Activated naive CD4-positive, alpha-beta T cell treated with anti-CD3 and anti-CD28 coated beads, Interleukin-2, amount 10 ng/mL, durations not matched to agents 7 days and 5 days (primary cell): ENCODE measurements at regions not wholly inside any gene's neighbourhood (a gene's known extent, or its start where the extent isn't known, plus 50 kb on each side); places are given as distances from the start of the nearest gene placed in this dataset.

ENCODE experiments used
- CTCF ChIA-PET: fragments of 350-600 bp; sonication (Branson Sonifier 250); formaldehyde crosslinking; loops from one replicate; lab custom pipeline; 2021; ENCODE audit warnings: antibody characterized with exemption; lab: Charles Lee
- DNase-seq: peaks from one replicate; pipeline ENCODE4 v3.0.0-alpha.2; 2020
- H3K27ac Mint-ChIP-seq: one replicate; pipeline ENCODE4 v1.8.0; 2021; ENCODE audit warnings: mild to moderate bottlenecking, moderate library complexity, mixed read lengths
- H3K27me3 Mint-ChIP-seq: one replicate; pipeline ENCODE4 v1.8.0; 2021; ENCODE audit warnings: mild to moderate bottlenecking, mixed read lengths
- H3K36me3 Mint-ChIP-seq: one replicate; pipeline ENCODE4 v1.8.0; 2021; ENCODE audit warnings: mixed read lengths
- H3K4me1 Mint-ChIP-seq: one replicate; pipeline ENCODE4 v1.8.0; 2021; ENCODE audit warnings: mixed read lengths
- H3K4me3 Mint-ChIP-seq: one replicate; pipeline ENCODE4 v1.8.0; 2021; ENCODE audit warnings: mild to moderate bottlenecking, moderate library complexity, mixed read lengths
- H3K9me3 Mint-ChIP-seq: one replicate; pipeline ENCODE4 v1.8.0; 2021; ENCODE audit warnings: mixed read lengths

DNA sequence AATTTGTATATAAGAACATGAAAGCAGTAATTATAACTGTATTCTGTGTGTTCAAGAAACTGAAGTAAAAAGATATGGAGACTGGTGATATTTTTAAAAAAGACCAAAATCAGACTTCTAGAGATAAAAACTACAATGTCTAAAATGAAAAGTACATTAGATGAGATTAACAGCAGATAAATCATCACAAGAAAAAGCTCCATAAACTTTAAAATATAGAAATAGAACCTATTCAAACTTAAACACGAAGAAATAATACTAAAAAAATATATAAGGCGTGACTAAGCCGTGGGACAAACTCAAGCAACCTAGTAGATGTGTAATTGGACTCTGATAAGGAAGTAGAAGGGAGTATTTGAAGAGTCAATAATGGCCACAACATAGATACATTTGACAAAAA is 189.1 kb upstream of the ZMIZ1 start:
- Mint-ChIP-seq H3K27me3 (peaks cover 5% of the 10 kb centered on the region), H3K9me3 (peaks cover 5% of the 10 kb centered on the region), H3K27ac (no peak overlapping the region), H3K36me3 (no peaks in the 10 kb centered on the region), H3K4me3 (no peak overlapping the region), H3K4me1 (no peaks in the 10 kb centered on the region)
- DNase-seq, result no peak
- CTCF ChIA-PET, result no interaction called here

DNA sequence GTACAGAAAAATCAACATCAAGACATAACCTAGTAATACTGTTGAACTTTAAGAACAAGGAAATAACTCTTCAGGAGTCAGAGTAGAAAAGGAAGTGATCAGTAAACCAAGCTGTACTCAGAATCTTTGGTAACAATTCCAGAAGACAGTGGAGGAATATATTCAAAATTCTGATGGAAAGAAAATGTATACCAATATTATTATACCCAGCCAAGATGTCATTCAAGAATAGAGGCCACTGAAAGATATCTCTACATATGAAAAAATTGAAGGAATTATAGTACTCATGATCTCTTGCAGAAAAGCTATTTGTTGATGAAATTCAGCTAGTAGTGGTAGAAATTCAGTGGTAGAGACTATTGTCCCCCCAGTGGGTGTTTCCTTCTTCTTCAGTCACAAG is 182.6 kb upstream of the ZMIZ1 start:
- Mint-ChIP-seq H3K27me3 (peaks cover 9% of the 10 kb centered on the region), H3K27ac (no peak overlapping the region), H3K4me3 (no peak overlapping the region), H3K9me3 (peaks cover 7% of the 10 kb centered on the region), H3K36me3 (no peaks in the 10 kb centered on the region), H3K4me1 (no peaks in the 10 kb centered on the region)
- no peak for DNase-seq
- CTCF ChIA-PET, result no interaction called here

DNA sequence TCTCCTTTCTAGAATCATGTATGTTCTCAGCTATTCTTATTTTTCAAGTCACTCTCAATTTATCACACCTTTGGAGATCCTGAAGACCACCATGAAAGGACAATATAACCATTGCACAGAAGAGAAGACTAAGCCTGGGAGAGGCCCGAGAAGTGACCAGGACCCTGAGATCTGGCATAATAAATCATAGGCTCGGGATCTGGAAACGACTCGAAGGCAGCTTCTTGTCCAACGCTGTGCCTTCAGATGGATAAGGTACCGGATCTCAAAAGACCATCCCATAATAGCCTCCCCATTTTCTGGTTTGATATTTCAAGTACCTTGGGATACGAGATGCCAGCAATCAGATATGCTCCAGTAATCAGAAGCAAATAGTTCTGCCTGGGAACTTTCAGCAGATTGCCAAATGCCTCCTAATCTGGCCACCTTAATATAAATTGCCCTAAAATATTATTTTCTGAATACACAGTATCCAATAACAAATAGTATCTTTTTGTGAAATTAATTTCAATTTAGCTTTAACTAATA is 179.2 kb upstream of the ZMIZ1 start:
- H3K27ac Mint-ChIP-seq, result no peak overlapping the region
- H3K9me3 Mint-ChIP-seq, result peaks cover 7% of the 10 kb centered on the region
- no peak overlapping the region for H3K4me3 Mint-ChIP-seq
- DNase-seq, result no peak
- H3K36me3 Mint-ChIP-seq, result no peaks in the 10 kb centered on the region
- H3K27me3 Mint-ChIP-seq, result peaks cover 17% of the 10 kb centered on the region
- H3K4me1 Mint-ChIP-seq, result no peaks in the 10 kb centered on the region
- CTCF ChIA-PET, result no interaction called here

DNA sequence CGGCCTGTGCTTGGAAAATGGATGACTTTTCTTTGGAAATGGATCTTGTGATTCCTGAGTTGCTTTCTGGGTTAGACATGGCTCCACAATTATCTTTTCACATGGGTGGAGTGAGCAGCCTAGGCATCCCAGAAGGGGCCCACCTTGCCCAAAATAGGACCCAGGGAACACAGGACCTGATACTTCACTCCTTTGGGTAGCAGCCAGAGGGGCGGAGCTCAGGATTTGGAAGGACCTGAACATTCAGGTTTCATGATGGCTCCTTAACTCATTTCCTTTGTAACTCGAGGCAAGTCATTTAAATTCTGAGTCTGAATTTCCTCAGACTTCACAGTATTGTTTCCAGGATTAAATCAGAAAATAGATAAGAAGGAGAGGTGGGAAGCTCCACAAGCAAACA is 178.3 kb upstream of the ZMIZ1 start:
- no peak overlapping the region for H3K27ac Mint-ChIP-seq
- no peak overlapping the region for H3K4me3 Mint-ChIP-seq
- CTCF ChIA-PET, result no interaction called here
- H3K4me1 Mint-ChIP-seq, result no peaks in the 10 kb centered on the region
- peaks cover 5% of the 10 kb centered on the region for H3K9me3 Mint-ChIP-seq
- DNase-seq, result no peak
- peaks cover 17% of the 10 kb centered on the region for H3K27me3 Mint-ChIP-seq
- no peaks in the 10 kb centered on the region for H3K36me3 Mint-ChIP-seq

DNA sequence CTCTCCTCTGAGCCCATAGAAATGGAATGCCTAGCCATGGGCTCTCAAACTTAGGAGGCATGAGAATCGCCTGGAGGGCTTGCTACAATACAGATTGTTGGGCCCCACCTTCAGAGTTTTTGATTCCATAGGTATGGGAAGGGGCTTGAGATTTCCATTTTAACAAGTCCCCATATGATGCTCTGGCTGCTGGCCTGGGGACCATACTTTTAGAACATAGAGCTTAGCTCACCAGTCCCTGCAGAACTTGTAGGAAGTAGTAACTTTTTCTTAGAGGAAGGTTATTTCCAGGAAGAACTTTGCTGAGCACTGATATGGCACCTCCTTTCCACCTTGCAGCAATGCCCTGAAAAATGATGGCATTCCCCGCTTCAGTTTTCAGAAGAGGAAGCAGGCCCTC is 177.0 kb upstream of the ZMIZ1 start:
- Mint-ChIP-seq H3K36me3 (no peaks in the 10 kb centered on the region), H3K4me1 (no peaks in the 10 kb centered on the region), H3K27ac (no peak overlapping the region), H3K9me3 (no peaks in the 10 kb centered on the region), H3K4me3 (no peak overlapping the region), H3K27me3 (peaks cover 17% of the 10 kb centered on the region)
- CTCF ChIA-PET, result no interaction called here
- DNase-seq, result no peak

DNA sequence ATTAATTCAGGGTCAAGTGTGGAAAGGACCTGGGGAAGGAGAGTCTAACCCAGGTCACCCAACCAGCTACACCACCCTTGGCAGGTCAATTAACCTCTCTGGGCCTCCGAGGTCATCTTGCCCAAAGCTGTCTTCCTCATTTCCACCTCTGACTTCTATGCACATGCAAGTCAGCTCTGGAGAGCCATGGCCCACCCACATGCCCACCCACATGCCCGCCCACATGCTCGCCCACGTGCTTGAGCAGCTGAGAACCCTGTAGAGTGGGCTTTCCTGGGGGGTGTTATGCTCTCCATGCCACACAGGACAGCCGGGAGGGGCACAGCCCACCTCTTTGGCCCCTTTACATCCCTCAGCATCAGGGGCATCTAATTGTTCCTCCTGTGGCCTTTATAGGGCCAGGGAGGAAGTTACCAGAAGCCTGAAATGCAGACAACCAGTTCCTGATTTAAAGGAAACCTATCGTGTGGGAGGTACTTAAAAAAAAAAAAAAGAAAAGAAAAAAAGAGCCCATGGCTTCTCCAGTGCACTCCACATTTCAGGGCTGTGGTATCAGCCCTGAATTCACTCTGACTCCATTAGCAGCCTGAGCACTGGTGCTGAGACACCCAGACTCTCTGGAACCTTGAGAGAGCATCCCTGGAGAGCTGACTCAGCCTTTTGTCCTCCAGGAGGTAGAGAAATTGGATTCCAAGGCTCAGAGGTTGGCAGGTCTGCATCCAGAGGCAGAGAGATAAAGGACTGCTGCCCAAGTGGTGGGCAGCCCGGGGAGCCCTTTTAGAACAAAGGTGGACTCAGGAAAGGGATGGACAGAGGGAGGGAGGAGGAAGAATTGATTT is 176.2 kb upstream of the ZMIZ1 start:
- CTCF ChIA-PET, result no interaction called here
- Mint-ChIP-seq H3K27ac (no peak overlapping the region), H3K9me3 (no peaks in the 10 kb centered on the region), H3K4me3 (no peak overlapping the region), H3K36me3 (no peaks in the 10 kb centered on the region), H3K4me1 (no peaks in the 10 kb centered on the region), H3K27me3 (peaks cover 17% of the 10 kb centered on the region)
- no peak for DNase-seq

DNA sequence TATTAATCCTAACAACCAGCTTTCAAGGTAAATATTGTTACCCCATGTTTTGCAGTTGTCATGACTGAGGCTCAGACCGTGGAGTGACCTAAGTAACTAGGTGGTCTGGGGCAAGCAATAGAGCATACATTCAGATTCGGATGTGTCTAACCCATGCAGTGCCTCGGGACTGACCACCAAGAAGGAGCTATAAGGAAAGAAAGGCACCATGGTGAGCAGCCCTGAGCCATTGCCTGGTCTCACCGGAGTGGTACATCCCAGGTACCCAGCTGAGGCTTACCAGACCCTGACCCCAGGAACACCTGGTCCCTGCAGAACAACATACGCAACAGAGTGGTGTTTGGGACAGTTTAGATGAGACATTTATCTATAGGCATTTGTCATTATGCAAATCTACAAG is 175.5 kb upstream of the ZMIZ1 start:
- CTCF ChIA-PET, result no interaction called here
- Mint-ChIP-seq H3K27ac (no peak overlapping the region), H3K4me1 (no peaks in the 10 kb centered on the region), H3K4me3 (no peak overlapping the region), H3K36me3 (no peaks in the 10 kb centered on the region), H3K9me3 (no peaks in the 10 kb centered on the region), H3K27me3 (peaks cover 17% of the 10 kb centered on the region)
- DNase-seq, result no peak

DNA sequence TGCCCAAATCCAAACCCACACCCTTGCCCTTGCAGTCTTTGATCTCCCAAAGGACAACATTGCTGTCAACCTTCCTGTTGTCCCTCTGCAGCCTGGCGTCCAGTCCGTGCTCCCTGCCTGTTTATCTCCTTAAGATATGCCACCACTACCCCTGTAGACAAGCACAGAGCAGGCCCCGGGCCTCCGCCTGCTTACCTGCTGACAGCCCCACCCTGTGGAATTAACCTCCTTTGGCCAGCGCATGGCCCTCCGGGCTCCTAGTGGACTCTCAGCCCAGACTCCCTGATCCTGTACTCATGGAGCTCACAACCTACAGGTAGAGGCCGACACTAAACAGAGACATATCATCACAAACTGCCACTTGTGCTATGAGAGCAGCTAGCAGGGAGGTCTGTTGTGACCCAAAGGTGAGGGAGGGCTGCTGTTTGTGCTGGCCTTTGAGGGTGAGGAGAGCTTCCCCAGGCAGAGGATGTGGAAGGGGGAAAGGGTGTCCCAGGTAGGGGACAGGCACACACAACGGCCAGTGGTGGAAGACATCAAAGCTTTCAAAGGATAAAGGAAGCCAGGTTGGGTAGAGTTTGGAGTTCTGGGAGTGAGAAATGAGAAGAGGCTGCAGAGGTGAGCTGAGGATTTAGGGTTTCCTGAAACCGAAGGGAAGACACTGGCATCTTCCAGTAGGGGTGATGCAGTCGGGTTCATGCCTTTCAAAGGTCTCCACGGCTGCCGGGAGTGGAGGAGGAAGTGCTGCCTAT is 174.5 kb upstream of the ZMIZ1 start:
- CTCF ChIA-PET, result no interaction called here

DNA sequence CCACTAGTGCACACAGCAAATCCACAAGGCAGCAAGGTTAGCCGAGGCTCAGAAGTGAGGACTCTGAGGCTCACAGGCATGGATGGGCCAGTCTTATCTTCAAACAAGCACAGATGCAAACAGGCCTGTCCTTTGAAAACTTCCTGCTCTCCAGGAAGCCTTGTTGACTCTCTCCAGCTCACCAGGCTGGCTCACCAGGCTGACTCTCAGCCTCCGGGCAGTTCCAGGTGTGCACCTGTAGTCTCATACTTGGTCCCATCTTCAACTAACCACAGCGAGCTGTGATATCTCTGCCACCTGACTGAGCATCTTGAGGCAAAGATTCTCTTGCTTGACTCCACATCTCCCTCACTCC is 173.9 kb upstream of the ZMIZ1 start:
- CTCF ChIA-PET, result no interaction called here
- H3K27ac Mint-ChIP-seq, result no peak overlapping the region
- no peaks in the 10 kb centered on the region for H3K9me3 Mint-ChIP-seq
- H3K4me1 Mint-ChIP-seq, result no peaks in the 10 kb centered on the region
- H3K36me3 Mint-ChIP-seq, result no peaks in the 10 kb centered on the region
- no peak for DNase-seq
- no peak overlapping the region for H3K4me3 Mint-ChIP-seq
- H3K27me3 Mint-ChIP-seq, result peaks cover 8% of the 10 kb centered on the region

More for the DNA sequence above, 174.5 kb upstream of the ZMIZ1 start:
- H3K9me3 Mint-ChIP-seq, result no peaks in the 10 kb centered on the region
- no peak overlapping the region for H3K27ac Mint-ChIP-seq
- H3K4me3 Mint-ChIP-seq, result no peak overlapping the region
- no peaks in the 10 kb centered on the region for H3K4me1 Mint-ChIP-seq
- H3K36me3 Mint-ChIP-seq, result no peaks in the 10 kb centered on the region
- peaks cover 8% of the 10 kb centered on the region for H3K27me3 Mint-ChIP-seq
- DNase-seq, result no peak

DNA sequence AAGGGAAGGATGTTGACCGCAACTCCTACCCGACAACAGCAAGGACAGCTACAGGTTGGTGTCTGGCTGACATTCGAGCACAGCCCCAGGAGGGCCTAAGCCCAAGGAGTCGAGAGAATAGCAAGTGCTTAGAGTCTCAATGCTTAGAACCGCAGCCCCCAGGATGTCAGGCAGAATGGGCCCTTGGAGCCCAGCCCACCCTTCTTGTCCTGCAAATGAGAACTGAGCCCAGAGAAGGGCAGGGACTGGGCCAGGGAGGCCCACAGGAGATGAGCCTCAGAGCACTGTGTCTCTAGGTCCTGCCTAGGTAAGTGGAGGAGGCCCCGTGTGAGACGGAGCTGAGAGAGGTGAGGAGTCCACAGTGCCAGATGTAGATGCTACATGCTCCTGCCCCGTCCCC is 173.3 kb upstream of the ZMIZ1 start:
- Mint-ChIP-seq H3K27ac (no peak overlapping the region), H3K27me3 (peaks cover 8% of the 10 kb centered on the region), H3K36me3 (no peaks in the 10 kb centered on the region), H3K9me3 (no peaks in the 10 kb centered on the region), H3K4me1 (no peaks in the 10 kb centered on the region), H3K4me3 (no peak overlapping the region)
- CTCF ChIA-PET, result no interaction called here
- no peak for DNase-seq

DNA sequence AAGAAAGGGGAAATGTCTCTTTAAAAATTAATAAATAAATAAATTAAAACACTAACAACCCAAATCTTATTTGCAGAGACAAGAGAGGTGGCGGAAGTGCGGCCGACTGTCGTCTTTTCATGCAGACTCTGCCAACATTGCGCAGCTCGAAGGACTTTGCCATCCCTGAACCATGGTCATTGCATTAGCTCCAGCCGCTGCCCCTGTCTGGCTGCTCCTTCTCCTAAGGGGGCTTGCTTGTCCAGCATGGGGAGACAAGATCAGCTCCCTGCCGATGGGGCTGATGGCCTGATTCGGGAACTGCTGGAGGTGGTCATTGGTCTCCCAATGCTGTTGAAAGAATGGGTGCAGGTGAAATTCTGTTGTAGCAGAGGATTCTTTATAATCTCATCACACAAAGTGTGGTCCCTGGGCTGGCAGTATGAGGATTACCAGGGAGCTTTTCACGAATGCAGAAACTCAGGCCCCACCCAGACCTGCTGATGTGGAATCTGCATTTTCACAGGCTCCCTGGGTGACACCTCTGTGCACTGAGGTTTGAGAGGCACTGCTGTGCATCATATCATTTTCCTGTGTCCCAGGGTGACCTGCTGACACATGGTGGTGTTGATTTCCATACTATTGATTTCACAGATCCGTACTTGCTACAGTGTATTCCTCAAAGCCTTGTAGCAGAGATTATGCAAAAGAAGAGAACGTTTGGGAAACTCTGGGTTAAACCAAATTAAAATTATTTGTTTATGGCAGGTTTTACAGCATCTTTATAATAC is 172.4 kb upstream of the ZMIZ1 start:
- H3K27ac Mint-ChIP-seq, result no peak overlapping the region
- peaks cover 8% of the 10 kb centered on the region for H3K27me3 Mint-ChIP-seq
- no peak for DNase-seq
- no peaks in the 10 kb centered on the region for H3K9me3 Mint-ChIP-seq
- H3K4me3 Mint-ChIP-seq, result no peak overlapping the region
- H3K4me1 Mint-ChIP-seq, result no peaks in the 10 kb centered on the region
- CTCF ChIA-PET, result no interaction called here
- no peaks in the 10 kb centered on the region for H3K36me3 Mint-ChIP-seq

DNA sequence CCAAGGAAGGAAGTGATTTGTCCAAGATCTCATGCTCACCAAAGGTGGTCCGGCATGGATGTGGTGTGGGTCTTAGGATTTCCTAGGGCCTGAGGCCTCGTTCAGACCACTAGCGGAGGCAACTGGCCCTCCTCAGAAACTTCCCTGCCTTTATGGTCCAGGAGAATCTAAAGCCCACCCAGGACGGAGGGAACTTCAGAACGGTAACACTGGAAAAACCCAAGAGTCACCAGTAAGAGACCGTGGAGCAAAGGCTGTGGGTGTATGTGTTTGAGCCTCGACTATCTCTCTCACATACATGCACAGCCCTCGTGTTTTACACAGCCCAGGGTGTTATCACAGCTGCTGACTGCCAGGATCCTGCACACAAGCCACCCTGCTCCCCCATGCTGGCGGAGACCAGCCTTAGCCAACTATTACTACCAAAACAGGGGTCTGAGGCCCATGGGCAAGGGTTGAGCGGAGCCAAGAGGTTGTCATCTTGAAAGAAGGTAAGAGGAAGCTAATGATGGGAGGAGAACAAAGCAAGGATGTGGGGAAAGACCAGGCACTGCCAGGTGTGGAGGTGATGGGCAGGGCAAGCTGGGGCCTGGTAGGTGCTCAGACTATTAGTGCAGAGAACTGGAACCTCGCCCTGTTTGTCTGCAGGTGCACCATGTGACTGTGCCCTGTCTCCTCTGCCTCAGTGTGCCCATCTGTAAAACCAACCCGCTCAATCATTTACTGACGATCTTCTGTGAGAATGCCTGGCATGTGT is 170.2 kb upstream of the ZMIZ1 start:
- Mint-ChIP-seq H3K27ac (no peak overlapping the region), H3K4me3 (no peak overlapping the region), H3K36me3 (no peaks in the 10 kb centered on the region), H3K4me1 (no peaks in the 10 kb centered on the region), H3K27me3 (no peaks in the 10 kb centered on the region), H3K9me3 (no peaks in the 10 kb centered on the region)
- CTCF ChIA-PET, result no interaction called here
- DNase-seq, result no peak

DNA sequence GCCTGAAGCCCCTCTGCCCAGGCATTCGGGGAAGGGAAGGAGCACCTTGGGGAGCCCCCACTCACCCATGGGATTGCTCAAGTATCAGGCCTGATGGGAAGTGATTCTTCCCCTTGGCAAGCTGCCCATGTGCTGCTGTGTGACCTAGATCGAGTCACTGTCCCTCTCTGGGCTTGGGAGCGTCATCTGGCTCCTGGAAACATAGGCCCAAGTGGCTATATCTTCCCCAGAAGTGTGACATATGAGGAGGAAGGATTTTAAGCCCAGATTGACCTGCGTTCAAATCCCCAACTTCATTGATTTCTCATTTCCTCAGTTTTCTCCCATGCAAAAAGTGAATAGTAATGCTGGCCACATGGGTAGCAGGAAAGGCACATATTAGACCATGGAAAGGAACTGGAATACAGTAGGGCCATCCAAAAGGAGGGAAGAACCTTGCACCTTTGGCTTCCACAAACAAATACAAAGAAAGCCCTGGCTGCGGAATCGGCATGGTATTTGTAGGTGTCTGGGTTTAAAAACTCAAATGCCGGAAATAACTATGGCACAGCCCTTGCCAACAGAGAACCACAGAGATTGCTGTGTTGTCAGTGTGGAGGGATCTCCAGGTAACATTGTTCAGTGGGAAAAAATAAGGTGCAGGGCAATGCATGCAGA is 169.5 kb upstream of the ZMIZ1 start:
- no peaks in the 10 kb centered on the region for H3K4me1 Mint-ChIP-seq
- no peaks in the 10 kb centered on the region for H3K9me3 Mint-ChIP-seq
- H3K36me3 Mint-ChIP-seq, result no peaks in the 10 kb centered on the region
- no peak overlapping the region for H3K27ac Mint-ChIP-seq
- CTCF ChIA-PET, result no interaction called here
- no peak for DNase-seq
- H3K27me3 Mint-ChIP-seq, result no peaks in the 10 kb centered on the region
- H3K4me3 Mint-ChIP-seq, result no peak overlapping the region
